ENCODE measurements at regions not wholly inside any gene's neighbourhood (a gene's known extent, or its start where the extent isn't known, plus 50 kb on each side); places are given as distances from the start of the nearest gene placed in this dataset.

DNA sequence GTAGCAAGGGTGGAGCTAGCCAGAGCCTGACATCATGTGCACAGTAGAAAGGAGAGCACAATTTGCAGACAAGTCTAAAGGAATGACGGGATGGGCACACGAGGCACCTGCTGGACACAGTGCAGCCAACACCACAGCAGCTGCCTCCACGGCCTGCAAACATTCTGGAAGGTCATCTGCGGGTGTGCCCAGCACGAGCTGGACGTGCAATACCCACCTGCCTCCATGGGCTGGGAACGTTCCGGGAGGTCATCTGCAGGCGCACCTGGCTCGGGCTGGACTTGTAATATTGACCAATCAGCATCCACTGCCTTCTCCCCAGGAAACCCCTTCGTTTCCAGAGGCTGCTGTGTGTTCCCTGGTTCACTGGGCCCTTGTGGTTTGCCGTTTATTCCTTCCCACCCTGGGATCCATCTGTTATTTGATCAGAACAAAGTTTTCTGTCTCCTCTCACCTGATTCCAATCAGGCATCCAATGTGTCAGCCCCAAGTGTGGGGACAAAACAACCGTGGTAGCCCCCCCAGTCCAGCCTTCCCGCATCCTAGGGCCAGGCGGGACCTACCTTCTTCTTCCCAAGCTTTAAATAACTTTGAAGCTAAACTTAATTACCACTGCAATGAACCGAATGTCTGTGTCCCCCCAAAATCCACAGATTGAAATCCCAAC lies 243.4 kb upstream of the PPP2R2D start:
- ATAC-seq (no peak), DNase-seq (no peak)
- Histone ChIP-seq H3K4me1 (no peaks in the 10 kb centered on the region), H3K4me3 (no peak overlapping the region), H3K27me3 (peaks cover 0 to 30% (median 12%) of the 10 kb centered on the region in 7 donors), H3K27ac (no peak overlapping the region), H3K36me3 (no peaks in the 10 kb centered on the region), H3K9me3 (peaks cover 0 to 14% (median 0%) of the 10 kb centered on the region in 11 donors)
- TF ChIP-seq, protein P1, sequence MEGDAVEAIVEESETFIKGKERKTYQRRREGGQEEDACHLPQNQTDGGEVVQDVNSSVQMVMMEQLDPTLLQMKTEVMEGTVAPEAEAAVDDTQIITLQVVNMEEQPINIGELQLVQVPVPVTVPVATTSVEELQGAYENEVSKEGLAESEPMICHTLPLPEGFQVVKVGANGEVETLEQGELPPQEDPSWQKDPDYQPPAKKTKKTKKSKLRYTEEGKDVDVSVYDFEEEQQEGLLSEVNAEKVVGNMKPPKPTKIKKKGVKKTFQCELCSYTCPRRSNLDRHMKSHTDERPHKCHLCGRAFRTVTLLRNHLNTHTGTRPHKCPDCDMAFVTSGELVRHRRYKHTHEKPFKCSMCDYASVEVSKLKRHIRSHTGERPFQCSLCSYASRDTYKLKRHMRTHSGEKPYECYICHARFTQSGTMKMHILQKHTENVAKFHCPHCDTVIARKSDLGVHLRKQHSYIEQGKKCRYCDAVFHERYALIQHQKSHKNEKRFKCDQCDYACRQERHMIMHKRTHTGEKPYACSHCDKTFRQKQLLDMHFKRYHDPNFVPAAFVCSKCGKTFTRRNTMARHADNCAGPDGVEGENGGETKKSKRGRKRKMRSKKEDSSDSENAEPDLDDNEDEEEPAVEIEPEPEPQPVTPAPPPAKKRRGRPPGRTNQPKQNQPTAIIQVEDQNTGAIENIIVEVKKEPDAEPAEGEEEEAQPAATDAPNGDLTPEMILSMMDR (IDR thresholded peaks at IDR 0.05): no peak
- WGBS, 2 donors: 81 to 83% methylated on average over 16 of the region's 16 CpGs
- intact Hi-C loops (cut with DNase I): no loop called here

DNA sequence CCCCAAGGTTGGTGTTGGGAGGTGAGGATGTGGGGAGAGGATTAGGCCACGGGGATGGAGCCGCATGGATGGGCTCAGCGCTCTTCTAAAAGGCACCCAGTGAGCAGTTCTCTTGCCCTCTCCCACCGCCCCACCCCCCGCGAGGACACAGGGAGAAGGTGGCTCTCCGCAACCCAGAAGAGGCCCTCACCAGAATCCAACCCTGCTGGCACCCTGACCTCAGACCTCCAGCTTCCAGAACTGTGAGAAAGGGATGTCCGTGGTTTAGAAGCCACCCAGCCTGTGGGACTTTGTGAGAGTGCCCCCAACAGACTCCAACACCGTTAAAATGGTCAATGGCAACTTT lies 242.8 kb upstream of the PPP2R2D start:
- H3K4me1 ChIP-seq: no peaks in the 10 kb centered on the region
- DNase-seq (no peak), ATAC-seq (no peak)
- no peak overlapping the region for H3K27ac ChIP-seq
- H3K27me3 ChIP-seq: peaks cover 0 to 26% (median 7%) of the 10 kb centered on the region in 7 donors
- TF ChIP-seq, protein P1 (IDR thresholded peaks at IDR 0.05): no peak
- 86 to 87% methylated on average over 9 of the region's 9 CpGs for WGBS, 2 donors
- peaks cover 0 to 14% (median 0%) of the 10 kb centered on the region in 11 donors for H3K9me3 ChIP-seq
- intact Hi-C loops (cut with DNase I): no loop called here
- no peak overlapping the region for H3K4me3 ChIP-seq
- H3K36me3 ChIP-seq: no peaks in the 10 kb centered on the region

DNA sequence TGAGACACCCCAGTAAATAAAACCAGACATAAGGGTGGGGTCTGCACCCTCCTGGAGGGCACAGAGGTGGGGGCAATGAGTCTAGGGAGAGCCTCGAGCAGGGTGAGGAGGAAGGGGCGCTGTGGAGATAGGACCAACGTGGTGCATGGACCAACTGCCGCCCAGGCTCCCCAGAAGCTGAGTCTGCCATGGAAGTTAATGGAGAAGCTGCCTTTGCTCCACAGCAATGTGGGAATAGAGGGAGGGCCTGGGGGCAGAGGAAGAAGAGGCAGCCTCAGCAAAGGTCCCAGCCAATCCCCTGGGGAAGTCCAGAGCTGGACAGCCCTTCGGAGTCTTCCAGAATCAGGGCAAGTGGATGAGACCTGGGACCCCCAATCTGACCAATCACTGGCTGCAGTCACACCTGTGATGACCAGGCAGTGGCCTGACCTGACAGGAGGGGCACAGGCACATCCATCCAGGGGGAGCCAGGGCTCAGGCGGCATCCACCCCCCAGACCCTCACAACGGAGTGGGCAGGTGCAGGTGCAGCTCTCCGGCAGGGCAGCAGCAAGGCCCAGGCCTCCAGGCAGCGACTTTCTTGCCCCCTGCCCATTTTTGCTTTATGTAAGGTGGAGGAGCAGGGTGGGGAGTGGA lies 242.2 kb upstream of the PPP2R2D start:
- DNase-seq: no peak
- ATAC-seq: no peak

DNA sequence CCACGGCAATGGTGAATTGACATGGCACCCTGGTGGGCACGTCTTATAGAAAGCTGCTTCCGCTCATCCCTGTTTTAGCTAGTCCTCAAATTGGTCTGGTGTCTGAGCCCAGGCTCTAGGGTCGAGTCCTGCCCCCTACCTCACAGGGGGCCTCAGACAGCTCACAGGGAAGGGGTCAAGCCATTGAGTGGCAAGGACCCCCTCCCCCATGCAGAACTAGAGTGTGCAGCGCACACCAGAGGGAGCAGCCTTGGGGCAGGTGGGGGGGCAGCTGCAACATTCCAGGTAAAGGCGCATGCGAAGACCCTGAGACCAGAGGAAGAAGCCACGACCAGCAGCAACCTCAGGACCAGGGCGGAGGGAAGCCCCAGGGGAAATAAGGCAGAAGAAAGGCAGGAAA lies 240.4 kb upstream of the PPP2R2D start:
- intact Hi-C loops (cut with DNase I): no loop called here
- no peak overlapping the region for H3K4me3 ChIP-seq

More for the DNA sequence above, 242.2 kb upstream of the PPP2R2D start:
- WGBS, 2 donors: 78 to 83% methylated on average over 9 of the region's 9 CpGs
- Histone ChIP-seq H3K36me3 (no peaks in the 10 kb centered on the region), H3K4me1 (no peaks in the 10 kb centered on the region), H3K4me3 (no peak overlapping the region), H3K27me3 (peaks cover 0 to 20% (median under 1%) of the 10 kb centered on the region in 7 donors), H3K27ac (no peak overlapping the region), H3K9me3 (peaks cover 0 to 14% (median 0%) of the 10 kb centered on the region in 11 donors)
- TF ChIP-seq, protein P1 (IDR thresholded peaks at IDR 0.05): no peak
- intact Hi-C loops (cut with DNase I): no loop called here

More for the DNA sequence above, 240.4 kb upstream of the PPP2R2D start:
- WGBS, 2 donors: 88 to 90% methylated on average over 9 of the region's 9 CpGs
- Histone ChIP-seq H3K27ac (no peak overlapping the region), H3K4me1 (no peaks in the 10 kb centered on the region), H3K36me3 (no peaks in the 10 kb centered on the region), H3K9me3 (peaks cover 0 to 14% (median 0%) of the 10 kb centered on the region in 11 donors), H3K27me3 (peaks cover 0 to 20% (median 0%) of the 10 kb centered on the region in 7 donors)
- ATAC-seq (no peak), DNase-seq (no peak)
- TF ChIP-seq, protein P1 (IDR thresholded peaks at IDR 0.05): no peak

Data from heart right ventricle (tissue), 16 donors.